ENCODE measurements at regions not wholly inside any gene's neighbourhood (a gene's known extent, or its start where the extent isn't known, plus 50 kb on each side); places are given as distances from the start of the nearest gene placed in this dataset.
"Not testable (repeated sequence)": the region's sequence is repeated elsewhere in the genome, so short reads cannot be mapped to it uniquely, and the experiment has no call there.

GRCh38 chr15:94848054-94848453 lies 616.7 kb downstream of the MCTP2 start:
- no peak for DNase-seq

GRCh38 chr15:94855018-94855408 lies 623.7 kb downstream of the MCTP2 start:
- no peak for DNase-seq

DNA sequence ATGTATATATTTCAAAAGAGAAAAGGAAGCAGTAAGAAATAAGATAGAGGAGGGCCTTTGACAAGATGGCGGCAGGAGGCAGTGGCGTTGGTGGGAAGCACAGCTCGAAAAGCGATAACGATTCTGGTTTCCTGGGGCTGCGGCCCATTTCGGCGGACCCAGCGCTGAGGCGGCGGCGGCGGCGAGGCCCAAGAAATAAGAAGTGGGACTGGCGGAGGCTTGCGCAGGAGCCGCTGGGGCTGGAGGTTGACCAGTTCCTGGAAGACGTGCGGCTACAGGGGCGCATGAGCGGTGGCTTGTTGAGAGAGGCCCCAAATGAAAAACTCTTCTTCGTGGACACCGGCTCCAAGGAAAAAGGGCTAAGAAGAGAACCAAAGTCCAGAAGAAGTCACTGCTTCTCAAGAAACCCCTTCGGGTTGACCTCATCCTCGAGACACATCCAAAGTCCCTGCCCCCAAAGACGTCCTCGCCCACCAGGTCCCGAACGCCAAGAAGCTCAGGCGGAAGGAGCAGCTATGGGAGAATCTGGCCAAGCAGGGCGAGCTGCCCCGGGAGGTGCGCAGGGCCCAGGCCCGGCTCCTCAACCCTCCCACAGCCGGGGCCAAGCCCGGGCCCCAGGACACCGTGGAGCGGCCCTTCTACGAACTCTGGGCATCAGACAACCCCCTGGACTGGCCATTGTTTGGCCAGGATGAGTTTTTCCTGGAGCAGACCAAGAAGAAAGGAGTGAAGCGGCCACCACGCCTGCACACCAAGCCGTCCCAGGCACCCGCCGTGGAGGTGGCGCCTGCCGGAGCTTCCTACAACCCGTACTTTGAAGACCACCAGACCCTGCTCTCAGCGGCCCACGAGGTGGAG lies 624.3 kb downstream of the MCTP2 start:
- no peak for DNase-seq

GRCh38 chr15:94856267-94856854 lies 625.0 kb downstream of the MCTP2 start:
- no peak for DNase-seq

DNA sequence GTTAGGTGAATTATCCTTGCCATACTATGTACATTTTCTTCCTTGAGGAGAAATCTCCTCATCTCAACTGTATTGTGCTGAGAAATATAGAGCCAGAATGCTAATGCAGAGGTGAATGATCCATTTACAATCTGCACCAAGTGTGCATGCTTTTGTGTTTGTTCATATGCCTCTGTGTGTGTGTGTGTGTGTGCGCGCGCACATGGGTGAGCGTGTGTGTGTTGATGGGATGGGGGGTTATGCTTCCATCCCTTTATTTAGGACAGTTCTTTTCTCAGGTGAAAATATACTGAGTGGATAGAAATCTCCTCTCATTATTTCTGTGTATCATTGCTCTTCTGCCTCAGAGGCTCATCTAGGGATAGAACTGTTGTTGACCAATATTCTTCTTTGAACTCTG lies 626.1 kb downstream of the MCTP2 start:
- DNase-seq: no peak

GRCh38 chr15:94858011-94858410 lies 626.6 kb downstream of the MCTP2 start:
- DNase-seq: no peak

GRCh38 chr15:94858449-94858848 lies 627.1 kb downstream of the MCTP2 start:
- no peak for DNase-seq

- no peak for DNase-seq
Observed at GRCh38 chr15:94858920-94859319, 627.6 kb downstream of the MCTP2 start.

- no peak for DNase-seq
Observed at GRCh38 chr15:94864600-94864999, 633.2 kb downstream of the MCTP2 start.

GRCh38 chr15:94868265-94868664 lies 636.9 kb downstream of the MCTP2 start:
- DNase-seq: not testable (repeated sequence)

DNA sequence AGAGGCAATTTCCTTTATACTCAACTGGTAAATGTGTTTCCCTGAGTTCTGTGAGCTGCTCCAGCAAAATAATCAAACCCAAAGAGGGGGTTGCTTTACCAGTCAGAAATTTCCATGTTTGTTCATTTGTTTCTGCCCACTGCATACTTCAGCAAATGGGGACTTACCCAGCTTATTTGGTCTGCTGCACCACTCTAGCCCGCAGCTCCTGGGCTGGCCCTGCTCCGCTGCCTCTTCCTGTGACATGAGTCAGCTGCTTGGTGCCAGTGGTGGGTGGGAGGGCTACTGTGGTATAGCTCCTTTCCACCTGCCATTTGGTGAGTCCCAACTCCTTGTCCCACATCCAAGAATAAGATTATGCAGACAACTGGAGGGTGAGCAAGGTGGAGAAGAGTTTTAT lies 644.2 kb downstream of the MCTP2 start:
- DNase-seq: no peak

GRCh38 chr15:94877833-94878232 lies 646.5 kb downstream of the MCTP2 start:
- no peak for DNase-seq

GRCh38 chr15:94882071-94882712 lies 650.8 kb downstream of the MCTP2 start:
- no peak for DNase-seq

DNA sequence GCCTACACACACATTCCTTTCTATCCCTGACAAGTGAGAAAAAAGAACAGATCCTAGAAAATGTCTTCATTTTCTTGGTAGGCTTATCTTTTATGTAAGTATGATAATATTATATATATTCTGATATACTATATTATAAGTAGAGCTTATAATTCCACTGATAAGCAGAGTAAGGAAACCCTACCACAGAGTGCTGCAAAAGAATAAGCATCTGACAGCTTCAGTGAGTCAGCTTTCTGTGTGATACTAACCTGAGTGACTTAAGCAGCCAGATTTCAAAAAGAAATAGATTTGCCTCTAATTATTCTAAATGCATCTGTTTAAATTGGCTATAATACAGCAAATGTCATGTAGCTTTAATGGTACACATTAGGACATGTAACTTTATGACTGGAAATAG lies 656.0 kb downstream of the MCTP2 start:
- DNase-seq: no peak

DNA sequence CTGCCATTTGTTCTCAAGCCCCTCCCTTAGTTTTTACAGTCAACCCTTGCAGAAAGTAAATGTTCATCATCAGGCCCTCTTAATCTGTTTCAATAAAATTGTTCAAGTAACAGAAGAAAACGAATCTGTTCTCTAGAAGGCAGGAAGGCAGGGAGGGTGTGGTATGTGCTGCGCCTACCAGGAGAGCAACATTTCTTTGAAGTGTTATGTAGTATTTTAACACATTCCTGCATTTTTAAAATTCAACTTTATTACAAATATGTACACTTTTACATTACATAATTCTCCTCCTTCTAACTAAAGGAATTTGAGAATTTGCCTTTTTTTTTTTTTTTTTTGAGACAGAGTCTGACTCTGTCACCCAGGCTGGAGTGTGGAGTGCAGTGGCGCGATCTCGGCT lies 657.8 kb downstream of the MCTP2 start:
- no peak for DNase-seq

DNA sequence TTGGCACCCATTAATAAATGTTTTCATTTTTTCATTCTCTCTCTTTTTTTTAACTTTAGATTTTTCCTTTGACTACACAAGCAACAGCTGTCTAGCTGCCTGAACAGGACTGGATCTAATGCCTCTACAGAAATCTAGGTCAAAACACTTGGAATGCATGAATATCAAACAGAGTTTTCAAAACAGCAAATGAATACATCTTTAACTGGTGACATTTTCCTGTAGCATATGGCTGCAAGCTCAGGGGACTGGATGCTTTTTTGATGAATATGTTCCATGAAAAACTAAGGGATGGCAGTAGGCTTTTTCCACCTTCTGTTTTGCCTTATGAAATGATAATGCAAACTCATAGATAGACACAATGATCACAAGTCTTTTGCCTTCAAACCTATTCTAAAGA lies 661.7 kb downstream of the MCTP2 start:
- no peak for DNase-seq

DNA sequence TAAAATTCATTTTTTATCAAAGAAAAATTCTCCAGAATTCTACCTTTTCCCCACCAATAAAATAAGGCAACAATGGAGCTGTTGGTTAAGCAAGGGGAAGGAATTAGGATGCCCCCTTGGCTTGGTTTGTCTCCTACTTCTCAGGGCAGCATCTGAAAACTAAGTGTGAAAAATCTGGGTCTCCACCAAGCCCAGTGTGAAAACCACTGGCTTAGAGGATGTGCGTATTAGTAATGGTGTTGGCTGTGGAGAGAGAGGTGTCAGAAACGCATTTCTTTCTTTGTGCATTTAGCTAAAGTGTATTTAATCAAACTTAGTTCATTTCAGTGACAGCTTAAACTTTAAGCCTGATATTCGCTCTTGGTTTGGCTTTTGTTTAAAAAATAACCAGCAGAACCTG lies 662.7 kb downstream of the MCTP2 start:
- DNase-seq: no peak

- no peak for DNase-seq
Observed at GRCh38 chr15:94909510-94909909, 678.1 kb downstream of the MCTP2 start.

- no peak for DNase-seq
Observed at GRCh38 chr15:94910166-94910565, 678.8 kb downstream of the MCTP2 start.

DNA sequence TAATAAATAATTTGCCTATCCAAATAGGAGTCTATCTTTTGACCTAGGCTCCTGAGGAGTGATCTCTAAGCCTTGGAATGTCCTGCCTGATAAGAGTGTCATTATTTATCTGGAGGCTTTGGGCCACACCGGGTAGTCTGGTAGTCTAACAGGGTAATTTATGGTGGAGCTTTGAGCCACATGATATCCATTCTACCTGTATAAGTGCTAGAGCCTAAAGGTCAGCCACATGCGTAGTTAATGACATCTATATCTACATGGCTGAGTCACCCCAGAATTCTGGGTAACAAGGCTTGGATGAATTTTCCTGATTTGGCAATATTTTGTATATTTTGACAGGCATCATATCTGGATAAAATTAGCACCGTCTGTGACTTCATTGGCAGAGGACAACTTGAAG lies 681.4 kb downstream of the MCTP2 start:
- DNase-seq: no peak

DNA sequence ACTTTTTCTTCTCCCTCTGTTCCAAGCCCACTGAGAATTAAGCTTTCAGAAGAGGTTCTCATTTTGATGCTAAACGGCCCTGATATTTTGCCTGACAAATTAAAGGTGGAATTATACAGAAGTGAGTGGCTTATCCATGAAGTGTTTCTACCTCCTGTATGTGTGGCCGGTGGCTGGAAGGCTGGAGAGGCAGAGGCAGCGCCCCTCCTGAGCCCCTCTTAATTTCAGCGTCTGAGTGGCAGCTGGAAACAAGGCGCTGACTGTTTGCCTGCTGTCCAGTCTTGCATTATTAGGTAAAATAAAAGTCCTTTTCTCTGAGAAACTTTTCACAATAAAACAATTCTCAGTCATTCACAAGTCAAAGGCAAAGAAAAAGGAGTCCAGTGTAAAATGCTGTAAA lies 685.7 kb downstream of the MCTP2 start:
- no peak for DNase-seq

DNA sequence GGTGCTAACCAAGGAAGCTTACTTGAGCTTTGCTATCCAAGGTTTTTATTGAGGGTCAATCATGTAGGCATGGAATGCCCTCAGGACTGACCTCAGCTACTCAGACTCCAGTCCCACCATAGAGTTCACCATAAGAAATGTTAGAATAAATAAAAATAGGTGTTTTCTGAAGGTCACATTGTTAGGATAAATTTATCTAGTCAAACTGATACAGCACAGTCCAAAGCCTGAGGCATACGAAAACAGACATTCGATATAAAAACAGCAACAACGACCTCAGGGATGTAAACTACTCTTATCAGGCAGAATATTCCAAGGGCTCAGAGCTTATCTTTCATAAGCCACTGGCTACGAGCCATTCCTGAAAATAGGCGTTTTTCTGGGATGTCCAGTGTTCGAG lies 690.6 kb downstream of the MCTP2 start:
- DNase-seq: no peak

DNA sequence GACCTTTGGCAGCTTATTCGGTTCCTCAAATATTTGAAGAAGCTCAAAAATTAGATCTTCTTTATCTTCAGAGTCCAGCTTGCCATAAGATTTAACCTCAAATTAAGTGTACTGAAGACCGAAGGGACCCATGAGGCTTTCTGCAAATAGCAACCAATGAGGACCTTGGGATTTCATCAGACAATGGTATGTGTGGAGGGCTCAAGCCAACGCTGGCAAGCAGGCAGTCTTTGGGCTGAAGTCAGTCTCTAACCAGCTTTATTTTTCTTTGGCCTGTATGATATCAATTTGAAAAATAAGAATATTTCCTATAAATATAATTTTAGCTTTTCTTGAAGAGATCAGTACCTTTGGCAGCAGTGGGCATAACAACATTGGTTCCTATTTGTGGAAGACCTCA lies 692.7 kb downstream of the MCTP2 start:
- no peak for DNase-seq

- DNase-seq: no peak
Observed at GRCh38 chr15:94924971-94925598, 693.7 kb downstream of the MCTP2 start.

Measured in stimulated activated CD4-positive, alpha-beta T cell treated with anti-CD3 and anti-CD28 coated beads, Interleukin-4, amount 100 ng/mL, for 4 hours (primary cell).